GM19099 (cell line): ENCODE measurements at regions not wholly inside any gene's neighbourhood (a gene's known extent, or its start where the extent isn't known, plus 50 kb on each side); places are given as distances from the start of the nearest gene placed in this dataset.

Experiments used
- POLR2A ChIP-seq: IDR thresholded peaks from 3 replicates; pipeline ENCODE4 v1.6.1; 2011; ENCODE audit warnings: low read depth; ENCODE audit not compliant: insufficient read length; ENCODE audit errors: extremely low read depth

GRCh38 chr11:21625982-21626381, 566.9 kb upstream of the ANO5 start:
- no peak for TF ChIP-seq POLR2A

DNA sequence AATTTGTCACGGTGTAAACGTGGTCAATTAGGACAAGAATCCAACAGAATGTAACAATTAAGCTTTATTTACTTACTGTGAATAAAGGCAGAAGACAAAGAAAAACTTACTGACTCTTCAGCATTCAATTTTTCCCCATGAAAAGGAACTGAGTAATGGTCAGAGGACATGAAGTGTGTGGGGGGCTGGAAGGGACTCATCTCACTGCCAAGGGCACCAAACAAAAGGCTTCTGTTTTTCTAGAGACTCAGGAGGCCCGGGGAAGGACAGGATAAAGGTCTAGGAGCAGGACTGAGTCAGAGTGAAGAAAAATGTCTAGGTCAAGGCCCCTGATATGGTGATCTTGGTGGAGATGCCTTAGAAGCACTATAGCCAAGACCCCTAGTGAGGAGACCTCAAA, 564.2 kb upstream of the ANO5 start:
- no peak for TF ChIP-seq POLR2A

DNA sequence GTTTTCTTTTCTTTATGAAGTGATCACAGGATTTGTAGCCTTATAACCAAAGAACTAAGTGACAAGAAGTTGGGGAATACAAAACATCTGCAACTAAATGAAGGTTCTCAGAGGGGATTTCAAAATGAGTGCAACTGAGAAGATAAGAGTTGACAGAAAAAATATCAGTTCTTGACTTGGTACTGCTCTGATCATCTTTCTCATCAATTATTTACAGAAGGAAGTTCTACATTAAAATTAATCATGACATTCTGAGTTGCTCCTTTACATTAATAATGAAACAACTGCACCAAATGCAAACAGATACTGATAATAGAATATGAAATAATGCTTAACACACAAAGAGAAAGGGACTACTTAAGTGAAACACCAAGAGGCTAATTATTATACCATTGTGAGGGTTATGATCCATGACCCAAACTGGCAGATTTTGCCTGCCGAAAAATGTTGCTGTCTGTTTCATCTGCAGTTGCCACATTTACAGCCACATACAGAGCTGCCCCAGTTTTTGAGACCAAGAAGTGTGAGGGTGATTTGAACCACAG, 561.9 kb upstream of the ANO5 start:
- TF ChIP-seq POLR2A, result no peak

GRCh38 chr11:21631991-21632390, 560.9 kb upstream of the ANO5 start:
- no peak for TF ChIP-seq POLR2A

DNA sequence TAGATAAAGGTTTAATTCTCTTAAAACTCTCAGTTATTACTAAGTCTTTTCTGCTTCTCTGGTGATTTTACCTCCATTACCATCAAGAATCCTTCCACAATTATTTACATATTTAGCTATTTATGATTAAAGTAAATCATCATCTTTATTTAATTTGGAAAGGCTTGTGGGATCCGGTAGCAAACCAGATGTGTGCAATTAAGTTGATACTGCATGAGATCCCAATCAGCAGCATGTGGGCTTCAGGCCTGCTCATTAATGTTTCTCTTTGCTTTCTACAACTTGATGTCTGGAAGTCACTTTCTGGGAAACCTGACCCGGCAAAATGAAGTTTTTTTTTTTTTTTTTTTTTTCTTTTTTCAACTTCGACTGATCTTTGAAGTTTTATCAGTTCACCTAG, 558.4 kb upstream of the ANO5 start:
- TF ChIP-seq POLR2A, result no peak

DNA sequence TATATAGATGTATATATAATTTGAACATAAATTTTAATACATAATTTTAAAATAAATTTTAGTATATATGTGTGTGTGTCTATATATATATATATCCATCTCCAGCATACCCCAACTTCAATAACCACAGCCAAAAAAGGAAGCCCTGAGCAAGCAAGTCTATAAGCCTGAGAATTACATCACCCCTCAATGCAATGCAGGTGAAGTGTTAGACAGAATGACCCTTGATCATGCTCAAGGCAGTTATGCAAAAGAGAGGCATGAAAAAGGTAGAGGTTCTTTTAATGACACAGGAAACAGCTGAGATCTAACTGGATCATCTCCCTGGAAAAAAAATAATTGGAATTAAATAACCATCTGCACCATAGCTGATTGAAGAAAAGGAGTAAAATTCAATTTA, 557.9 kb upstream of the ANO5 start:
- TF ChIP-seq POLR2A, result no peak

DNA sequence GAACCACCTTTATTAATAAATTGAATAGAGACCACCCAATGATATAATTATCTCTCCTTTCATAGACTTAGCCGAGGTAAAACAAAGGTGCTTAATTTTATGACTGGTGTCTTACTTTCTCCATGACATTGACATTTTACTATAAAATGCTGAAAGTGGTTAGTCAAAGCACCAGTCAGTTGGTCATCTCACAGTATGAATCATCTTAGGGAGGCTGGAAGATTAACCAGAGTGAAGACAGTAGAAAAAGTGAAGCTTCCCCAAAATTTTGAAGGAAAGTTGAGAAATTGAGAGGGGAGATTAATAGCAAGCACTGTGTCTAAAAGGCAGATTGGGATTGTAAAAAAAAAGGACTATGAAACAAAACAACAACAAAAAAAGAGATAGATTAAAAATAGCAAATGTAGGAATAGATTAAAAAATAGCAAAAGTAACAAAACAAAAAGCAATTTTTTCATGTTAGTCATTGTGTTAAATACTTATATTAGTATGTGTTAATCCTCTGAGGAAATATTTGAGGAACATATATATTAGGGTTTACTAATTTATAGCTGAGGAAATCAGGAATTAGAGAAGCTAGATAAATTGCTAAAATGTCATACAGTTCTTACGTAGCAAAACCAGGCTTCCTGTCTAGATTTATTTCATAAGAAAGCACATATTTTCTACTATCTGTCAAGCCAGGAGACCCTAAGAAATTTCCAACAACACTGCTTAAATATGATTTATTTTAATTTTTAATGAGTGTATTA, 557.3 kb upstream of the ANO5 start:
- TF ChIP-seq POLR2A, result no peak

DNA sequence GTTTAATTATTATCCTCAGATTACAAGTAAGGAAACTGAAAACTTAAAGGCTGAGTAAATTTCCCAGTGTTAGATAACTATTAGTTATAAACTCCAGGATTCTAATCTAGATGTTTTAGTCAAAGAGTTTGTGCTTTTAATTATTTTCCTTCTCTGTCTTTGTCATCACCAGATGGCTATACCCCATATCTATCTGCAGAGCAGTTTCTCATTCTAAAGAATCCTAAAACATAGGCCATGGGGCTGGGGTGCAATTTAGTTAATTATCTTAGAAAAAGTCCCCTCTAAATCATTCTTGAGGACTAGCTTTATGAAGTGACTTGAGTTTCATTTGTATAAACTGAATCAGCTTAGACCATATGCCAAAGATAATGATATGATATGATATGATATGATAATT, 556.3 kb upstream of the ANO5 start:
- TF ChIP-seq POLR2A, result no peak

- TF ChIP-seq POLR2A, result no peak
Measured at GRCh38 chr11:21640491-21640890, 552.4 kb upstream of the ANO5 start.

GRCh38 chr11:21641869-21642268, 551.0 kb upstream of the ANO5 start:
- TF ChIP-seq POLR2A, result no peak

DNA sequence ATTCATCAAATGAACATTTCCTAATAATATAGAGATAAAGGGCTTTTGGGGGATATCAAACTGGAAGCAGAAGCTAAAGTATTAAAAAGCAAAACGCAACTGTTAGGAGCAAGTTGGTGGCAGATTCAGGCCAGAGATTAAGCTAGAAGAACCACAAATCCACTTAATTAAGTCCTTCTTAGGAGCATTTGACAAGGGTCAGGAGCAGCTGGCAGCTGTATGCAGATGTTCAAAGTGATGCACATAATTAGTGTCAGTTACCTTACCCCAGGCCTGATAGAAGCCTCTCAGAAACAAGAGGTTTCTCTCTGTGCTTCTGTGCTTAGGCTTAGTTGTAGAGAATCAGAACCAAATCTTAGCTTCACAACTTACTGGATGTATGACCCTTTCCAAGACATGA, 546.5 kb upstream of the ANO5 start:
- TF ChIP-seq POLR2A, result no peak

DNA sequence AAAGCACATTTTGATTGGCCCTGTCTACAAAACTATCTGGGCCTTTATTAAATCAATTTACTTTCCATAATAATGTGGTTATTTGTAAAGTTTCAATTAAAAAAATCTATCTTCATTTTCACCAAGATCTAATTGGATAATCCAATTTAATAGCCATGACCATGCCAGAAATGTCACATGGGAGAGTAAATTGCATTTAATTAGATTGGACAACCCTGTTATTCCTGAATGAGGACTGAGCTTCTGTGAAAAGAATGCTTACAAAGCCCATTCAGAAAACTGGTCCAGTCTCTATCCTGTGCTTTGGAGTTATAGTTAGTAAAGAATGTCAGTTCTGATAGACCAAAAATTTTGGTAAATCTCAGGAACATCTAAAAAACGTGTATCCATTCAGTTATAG, 541.9 kb upstream of the ANO5 start:
- TF ChIP-seq POLR2A, result no peak

DNA sequence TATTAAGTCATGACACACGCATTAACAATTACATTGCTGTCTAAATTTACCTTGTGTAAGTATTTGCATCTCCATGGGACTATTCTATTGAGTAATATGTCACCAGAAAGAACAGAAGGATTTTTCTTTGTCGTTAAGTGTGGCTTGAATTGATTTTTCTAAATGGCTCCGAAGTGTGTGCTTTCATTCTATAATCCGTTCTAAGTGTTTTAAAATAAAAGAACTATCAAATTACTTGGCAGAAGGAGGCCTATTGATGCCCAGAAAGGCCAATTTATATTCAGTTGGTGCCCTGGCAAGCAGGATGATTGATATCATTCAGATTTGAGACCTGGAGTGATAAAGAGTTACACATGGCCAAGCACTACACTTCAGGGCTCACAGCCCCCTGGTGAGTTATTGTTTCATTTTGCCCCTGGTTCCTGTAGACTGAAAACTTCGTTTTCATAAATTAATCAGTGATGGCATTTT, 538.9 kb upstream of the ANO5 start:
- no peak for TF ChIP-seq POLR2A

DNA sequence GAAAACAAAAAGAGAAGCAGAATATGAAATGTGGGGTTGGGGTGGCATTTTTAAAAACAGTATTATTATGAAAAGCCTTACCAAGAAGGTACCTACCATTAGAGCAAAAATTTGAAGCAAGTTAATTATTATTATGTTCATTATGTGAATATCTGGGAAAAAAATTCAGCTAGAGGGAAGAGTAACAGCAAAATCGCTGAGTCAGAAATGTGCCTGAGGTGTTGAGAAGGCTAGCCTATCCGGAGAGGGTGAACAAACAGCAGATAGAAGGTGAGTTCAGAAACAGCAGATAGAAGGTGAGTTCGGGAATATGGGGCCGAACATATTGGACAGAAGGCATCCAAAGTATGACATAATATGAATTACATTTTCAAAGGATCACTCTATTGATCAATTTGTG, 536.8 kb upstream of the ANO5 start:
- TF ChIP-seq POLR2A, result no peak

- no peak for TF ChIP-seq POLR2A
Measured at GRCh38 chr11:21658654-21659193, 534.2 kb upstream of the ANO5 start.

GRCh38 chr11:21659961-21660360, 532.9 kb upstream of the ANO5 start:
- TF ChIP-seq POLR2A, result no peak
